Smooth muscle cell (in vitro differentiated cells): ENCODE measurements at regions not wholly inside any gene's neighbourhood (a gene's known extent, or its start where the extent isn't known, plus 50 kb on each side); places are given as distances from the start of the nearest gene placed in this dataset.

ENCODE experiments used
- DNase-seq: peaks from one replicate; lab custom pipeline; 2025; ENCODE audit not compliant: unreplicated experiment; lab: John Stamatoyannopoulos, UW
- H2AFZ ChIP-seq: fragments of 200-600 bp; sonication (generic); 2 replicates; pipeline ENCODE4 v1.6.0; 2016; ENCODE audit warnings: antibody characterized with exemption, low read depth, mild to moderate bottlenecking
- H3F3A ChIP-seq: fragments of 200-600 bp; sonication (generic); 2 replicates; pipeline ENCODE4 v1.6.0; 2017; ENCODE audit warnings: antibody characterized with exemption, low read depth
- H3K27ac ChIP-seq: fragments of 200-600 bp; sonication (generic); 2 replicates; pipeline ENCODE4 v1.5.1; 2016; ENCODE audit warnings: low read depth, mild to moderate bottlenecking
- H3K27me3 ChIP-seq: fragments of 200-600 bp; sonication (generic); 2 replicates; pipeline ENCODE4 v1.6.1; 2016; ENCODE audit warnings: low read depth, mild to moderate bottlenecking
- H3K36me3 ChIP-seq: fragments of 200-600 bp; sonication (generic); 2 replicates; pipeline ENCODE4 v1.5.1; 2016; ENCODE audit warnings: low read depth
- H3K4me1 ChIP-seq: fragments of 200-600 bp; sonication (generic); 2 replicates; pipeline ENCODE4 v1.5.1; 2016; ENCODE audit warnings: low read depth
- H3K4me2 ChIP-seq: fragments of 200-600 bp; sonication (generic); 2 replicates; pipeline ENCODE4 v1.6.0; 2016; ENCODE audit warnings: mild to moderate bottlenecking
- H3K4me3 ChIP-seq: fragments of 200-600 bp; sonication (generic); 2 replicates; pipeline ENCODE4 v1.5.1; 2016; ENCODE audit warnings: mild to moderate bottlenecking
- H3K79me2 ChIP-seq: fragments of 200-600 bp; sonication (generic); 2 replicates; pipeline ENCODE4 v1.6.0; 2016; ENCODE audit warnings: low read depth, mild to moderate bottlenecking
- H3K9ac ChIP-seq: fragments of 200-600 bp; sonication (generic); 2 replicates; pipeline ENCODE4 v1.6.0; 2016; ENCODE audit warnings: low read depth
- H3K9me3 ChIP-seq: fragments of 200-600 bp; sonication (generic); replicated peaks from 2 replicates; pipeline ENCODE4 v1.5.1; 2016; ENCODE audit warnings: low read depth
- H4K20me1 ChIP-seq: fragments of 200-600 bp; sonication (generic); 2 replicates; pipeline ENCODE4 v1.6.0; 2016; ENCODE audit warnings: low read depth
- WGBS: methylation state at CpG from one replicate; pipeline ENCODE4 v1.1.7; 2016; ENCODE audit warnings: low lambda C conversion rate; 5-methylcytosine and 5-hydroxymethylcytosine counted together
- TF ChIP-seq, protein P1 (sequence below): fragments of 200-600 bp; sonication (generic); IDR thresholded peaks from 2 replicates; pipeline ENCODE4 v1.5.1; 2017; ENCODE audit warnings: borderline replicate concordance, mild to moderate bottlenecking, antibody characterized with exemption; ENCODE audit not compliant: insufficient read depth, poor library complexity, severe bottlenecking

DNA sequence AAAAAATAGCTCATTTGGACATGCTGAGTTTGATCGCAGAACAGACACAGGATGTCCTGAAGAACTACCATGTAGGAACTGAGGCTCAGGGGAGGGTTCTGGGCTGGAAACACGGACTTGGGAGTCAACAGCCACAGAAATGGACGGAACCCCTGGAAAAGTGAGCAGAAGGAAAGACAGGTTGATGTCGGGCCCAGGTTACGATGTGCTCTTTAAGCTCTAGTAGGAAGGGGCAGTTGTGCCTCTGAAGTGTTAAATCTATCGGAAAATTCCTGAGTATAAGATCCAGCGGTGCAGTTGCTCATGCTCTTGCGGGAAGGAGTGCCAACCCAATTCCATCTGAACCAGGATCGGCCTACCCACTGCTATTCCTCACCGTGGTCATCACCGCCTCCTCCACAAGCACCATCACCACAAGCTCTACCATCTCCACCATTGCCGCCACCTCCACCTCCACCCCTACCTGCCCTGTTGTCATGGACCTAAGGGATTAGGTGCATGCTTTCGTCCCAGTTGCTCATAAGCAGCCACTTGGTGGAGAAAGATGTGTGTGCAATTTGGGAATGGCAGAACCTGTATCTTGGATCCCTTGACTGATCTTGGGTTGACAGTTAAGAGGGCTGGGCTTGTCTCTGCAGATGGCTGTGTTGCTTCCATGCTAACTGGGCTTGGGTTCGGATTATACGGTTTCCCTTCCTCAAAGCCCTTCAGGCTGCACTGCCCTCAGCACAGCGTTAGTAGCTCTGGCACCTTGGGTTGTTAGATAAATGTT is 108.5 kb downstream of the ASB7 start:
- no peaks in the 10 kb centered on the region for H3K36me3 ChIP-seq
- TF ChIP-seq, protein P1, sequence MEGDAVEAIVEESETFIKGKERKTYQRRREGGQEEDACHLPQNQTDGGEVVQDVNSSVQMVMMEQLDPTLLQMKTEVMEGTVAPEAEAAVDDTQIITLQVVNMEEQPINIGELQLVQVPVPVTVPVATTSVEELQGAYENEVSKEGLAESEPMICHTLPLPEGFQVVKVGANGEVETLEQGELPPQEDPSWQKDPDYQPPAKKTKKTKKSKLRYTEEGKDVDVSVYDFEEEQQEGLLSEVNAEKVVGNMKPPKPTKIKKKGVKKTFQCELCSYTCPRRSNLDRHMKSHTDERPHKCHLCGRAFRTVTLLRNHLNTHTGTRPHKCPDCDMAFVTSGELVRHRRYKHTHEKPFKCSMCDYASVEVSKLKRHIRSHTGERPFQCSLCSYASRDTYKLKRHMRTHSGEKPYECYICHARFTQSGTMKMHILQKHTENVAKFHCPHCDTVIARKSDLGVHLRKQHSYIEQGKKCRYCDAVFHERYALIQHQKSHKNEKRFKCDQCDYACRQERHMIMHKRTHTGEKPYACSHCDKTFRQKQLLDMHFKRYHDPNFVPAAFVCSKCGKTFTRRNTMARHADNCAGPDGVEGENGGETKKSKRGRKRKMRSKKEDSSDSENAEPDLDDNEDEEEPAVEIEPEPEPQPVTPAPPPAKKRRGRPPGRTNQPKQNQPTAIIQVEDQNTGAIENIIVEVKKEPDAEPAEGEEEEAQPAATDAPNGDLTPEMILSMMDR: no peak
- no peaks in the 10 kb centered on the region for H3K9me3 ChIP-seq
- H3K27ac ChIP-seq: no peak overlapping the region
- H3K4me1 ChIP-seq: no peaks in the 10 kb centered on the region
- no peak overlapping the region for H3K9ac ChIP-seq
- no peaks in the 10 kb centered on the region for H3K27me3 ChIP-seq
- no peak for DNase-seq
- 97% methylated on average over 16 of the region's 16 CpGs for WGBS
- no peaks in the 10 kb centered on the region for H4K20me1 ChIP-seq
- H3F3A ChIP-seq: no peaks in the 10 kb centered on the region
- H3K4me2 ChIP-seq: no peak overlapping the region
- H3K4me3 ChIP-seq: no peak overlapping the region
- no peak overlapping the region for H2AFZ ChIP-seq
- no peaks in the 10 kb centered on the region for H3K79me2 ChIP-seq

DNA sequence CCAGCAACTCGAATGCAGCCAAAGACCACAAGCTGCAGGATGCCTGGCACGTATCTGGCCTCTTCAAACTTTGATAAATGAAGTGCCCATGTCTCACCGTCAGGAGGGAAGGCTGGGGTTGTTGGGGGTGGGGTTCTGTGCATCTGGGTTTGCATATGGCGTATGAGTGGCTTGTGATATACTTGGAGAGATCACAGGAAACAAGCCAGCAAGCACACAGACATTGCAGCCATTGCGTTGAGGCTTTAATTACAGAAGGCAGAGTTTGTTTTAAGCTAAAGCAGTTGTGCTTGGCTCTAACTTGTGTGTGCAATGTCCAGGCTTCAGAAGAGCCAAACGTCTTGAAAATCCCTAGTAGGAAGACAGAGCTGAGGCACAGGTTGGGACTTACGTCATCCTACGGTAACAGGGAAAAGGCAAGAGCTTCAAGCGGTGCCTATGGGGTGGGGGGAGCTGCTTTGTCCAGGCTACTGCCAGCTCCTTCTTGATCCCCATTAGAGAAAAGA is 109.2 kb downstream of the ASB7 start:
- Histone ChIP-seq H3K27ac (no peak overlapping the region), H3K9me3 (no peaks in the 10 kb centered on the region), H3K27me3 (no peaks in the 10 kb centered on the region), H3K79me2 (no peaks in the 10 kb centered on the region), H2AFZ (no peak overlapping the region), H3K4me2 (no peak overlapping the region), H3K4me1 (no peaks in the 10 kb centered on the region), H3K36me3 (no peaks in the 10 kb centered on the region), H3K4me3 (no peak overlapping the region), H3K9ac (no peak overlapping the region), H4K20me1 (no peaks in the 10 kb centered on the region), H3F3A (no peaks in the 10 kb centered on the region)
- DNase-seq: no peak
- 60% methylated on average over 9 of the region's 9 CpGs for WGBS
- TF ChIP-seq, protein P1: no peak

DNA sequence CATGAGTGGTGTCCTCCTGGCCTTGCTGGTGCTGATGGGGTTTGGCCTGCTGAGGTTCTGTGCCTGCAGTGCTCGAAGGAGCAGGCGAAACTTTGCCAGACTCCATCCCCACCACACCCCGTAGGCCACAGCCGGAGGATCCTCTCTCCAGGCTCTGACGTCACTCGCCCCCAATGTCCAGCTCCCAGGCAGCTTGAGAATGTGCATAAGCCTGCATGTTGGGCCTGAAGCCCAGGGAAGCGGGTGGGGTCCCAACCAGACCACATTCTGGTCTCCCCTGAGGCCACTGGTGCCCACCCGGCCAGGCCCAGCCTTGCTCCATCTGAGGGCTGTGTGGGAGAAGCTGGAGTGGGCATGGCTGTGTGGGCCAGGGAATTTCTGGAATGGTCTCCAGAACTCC is 109.8 kb downstream of the ASB7 start:
- Histone ChIP-seq H3K4me1 (no peaks in the 10 kb centered on the region), H3K79me2 (no peaks in the 10 kb centered on the region), H3K36me3 (no peaks in the 10 kb centered on the region), H3K4me2 (no peak overlapping the region), H3K27me3 (no peaks in the 10 kb centered on the region), H3K9me3 (no peaks in the 10 kb centered on the region), H3K9ac (no peak overlapping the region), H2AFZ (no peak overlapping the region), H4K20me1 (no peaks in the 10 kb centered on the region), H3K4me3 (no peak overlapping the region), H3K27ac (no peak overlapping the region), H3F3A (no peaks in the 10 kb centered on the region)
- TF ChIP-seq, protein P1: no peak
- DNase-seq: no peak
- 78% methylated on average over 8 of the region's 8 CpGs for WGBS
